Inferior parietal cortex (tissue), 1 donor: ENCODE measurements at regions not wholly inside any gene's neighbourhood (a gene's known extent, or its start where the extent isn't known, plus 50 kb on each side); places are given as distances from the start of the nearest gene placed in this dataset.

Source experiments
- DNase-seq: peaks from one replicate; pipeline ENCODE4 v3.0.0-alpha.2; 2016; ENCODE audit errors: extremely low spot score

DNA sequence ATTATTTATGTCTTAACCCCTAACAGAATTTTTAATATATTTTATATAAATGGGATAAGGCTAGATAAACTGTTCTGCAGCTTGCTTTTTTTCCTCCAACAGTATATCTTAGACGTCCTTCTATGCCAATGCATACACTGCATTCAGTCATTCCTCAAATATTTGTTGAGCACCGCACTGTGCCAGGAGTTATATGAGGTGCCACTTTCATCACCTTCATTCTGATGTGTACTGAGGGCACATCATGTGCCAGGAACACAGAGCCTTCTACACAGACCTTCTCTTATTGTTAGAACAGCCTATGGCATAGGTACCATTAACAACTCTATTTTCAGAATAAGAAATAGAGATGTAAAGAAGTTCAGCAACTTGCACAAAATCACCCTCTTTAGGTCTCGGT, 570.1 kb downstream of the CDK5RAP2 start:
- no peak for DNase-seq

DNA sequence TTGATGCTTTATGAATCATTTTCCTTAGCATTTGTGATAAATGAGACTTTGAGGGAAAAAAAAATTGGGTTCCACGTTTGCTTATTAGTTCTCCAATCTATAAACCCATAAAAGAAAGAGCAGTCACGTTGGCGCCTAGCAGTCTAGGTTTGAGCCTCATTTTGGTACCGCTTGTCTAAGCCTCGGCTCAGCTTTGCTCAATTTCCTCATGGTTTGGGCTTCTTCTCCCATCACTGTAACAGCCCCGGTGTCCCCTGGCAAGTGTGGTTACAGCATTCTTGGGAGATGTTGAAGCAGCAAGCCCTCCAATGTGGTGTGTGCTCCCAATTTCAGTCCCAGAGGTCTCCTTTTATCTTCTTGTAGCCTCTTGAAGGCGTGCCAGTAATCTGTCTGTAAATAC, 578.4 kb downstream of the CDK5RAP2 start:
- DNase-seq: no peak

DNA sequence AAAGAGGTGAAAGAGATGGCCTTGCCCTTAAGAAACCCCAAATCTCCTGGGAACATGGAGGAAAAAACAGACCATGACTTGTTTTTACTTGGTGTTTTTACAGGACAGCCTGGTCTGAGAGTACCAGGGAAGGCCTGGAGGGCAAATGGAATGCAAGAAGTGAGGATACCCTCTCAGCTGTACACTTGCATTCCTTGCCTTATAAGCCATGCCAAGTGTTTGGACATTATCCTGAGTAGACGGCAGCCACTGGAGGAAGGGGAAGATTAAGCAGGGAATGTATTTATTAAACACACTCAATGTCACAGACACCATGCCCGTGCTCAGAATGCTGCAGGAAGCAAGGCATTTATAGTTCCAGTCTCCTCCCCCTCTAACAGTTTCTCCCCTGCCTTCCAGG, 581.4 kb downstream of the CDK5RAP2 start:
- DNase-seq: no peak

DNA sequence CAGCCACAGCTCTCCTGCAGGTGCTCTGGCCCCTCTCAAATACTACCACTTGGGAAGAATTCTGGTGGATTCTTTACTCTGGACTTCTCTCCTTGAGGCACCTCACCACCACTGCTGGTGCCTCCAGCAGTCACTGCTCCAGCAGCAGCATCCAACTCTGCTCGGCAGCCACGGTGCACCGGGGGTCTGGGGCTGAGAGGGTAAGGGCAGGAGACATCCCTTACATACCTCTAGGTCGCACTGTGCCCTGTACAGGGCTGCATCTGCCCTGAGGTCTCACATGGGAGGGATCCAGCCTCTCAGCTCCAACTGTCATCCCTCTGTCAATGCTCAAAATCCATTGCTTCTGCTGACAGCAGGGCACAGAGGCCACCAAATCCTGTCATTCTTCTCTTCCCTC, 588.2 kb downstream of the CDK5RAP2 start:
- no peak for DNase-seq

DNA sequence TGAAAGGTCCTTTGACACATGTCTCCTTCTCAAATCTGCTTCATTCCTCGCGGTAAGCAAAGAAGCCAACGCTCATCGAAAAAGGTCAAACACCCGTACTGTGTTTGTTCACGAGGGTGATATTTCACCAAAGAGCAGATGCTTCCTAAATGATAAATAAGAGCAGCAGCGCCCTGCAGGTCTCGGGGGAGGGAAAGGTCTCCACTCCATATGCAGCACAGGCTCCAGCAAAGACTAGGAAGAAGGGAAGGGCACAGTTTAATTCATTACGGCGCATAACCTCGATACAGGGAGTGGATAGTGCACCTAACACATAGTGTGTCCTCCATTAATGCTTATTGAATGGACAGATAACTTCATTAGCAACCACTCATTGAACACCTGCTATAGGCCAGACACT, 593.3 kb downstream of the CDK5RAP2 start:
- no peak for DNase-seq

DNA sequence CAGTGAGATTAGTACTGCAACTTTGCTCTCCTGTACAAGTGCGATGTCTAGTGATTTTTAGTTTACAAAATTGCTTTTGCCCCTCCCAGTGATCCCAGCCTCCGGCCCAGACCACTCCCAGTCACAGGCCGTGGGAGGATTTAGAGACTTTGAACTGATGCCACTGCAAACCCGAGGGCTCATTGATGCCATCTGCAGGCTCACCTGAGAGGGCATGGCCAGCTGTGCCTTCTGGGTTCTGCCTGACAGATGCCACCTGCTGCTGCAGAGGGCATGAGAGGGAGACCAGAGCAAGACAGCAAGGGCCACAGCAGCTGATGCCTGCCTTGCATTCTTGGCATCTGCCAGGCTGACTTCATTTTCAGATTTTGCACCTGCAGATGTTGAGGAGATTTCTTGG, 593.8 kb downstream of the CDK5RAP2 start:
- DNase-seq: no peak

DNA sequence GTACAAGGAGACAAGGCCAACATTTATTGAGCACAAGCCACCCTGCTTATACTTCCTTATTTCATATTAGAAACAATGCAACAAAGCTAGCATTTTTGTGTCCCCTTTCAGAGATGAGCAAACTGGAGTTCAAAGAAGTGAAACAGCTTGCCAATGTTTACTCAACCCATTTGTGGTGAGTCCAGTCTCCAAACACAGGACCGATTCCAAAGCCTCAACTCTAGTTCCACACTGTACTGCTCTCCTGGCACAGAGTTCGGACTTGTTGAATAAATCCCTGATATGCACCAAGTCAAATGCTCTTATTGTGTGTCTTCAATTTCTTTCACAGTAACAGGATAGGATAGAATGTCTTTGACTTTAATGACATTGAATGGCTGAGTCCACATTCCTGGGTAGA, 604.8 kb upstream of the BRINP1 start:
- DNase-seq: no peak

DNA sequence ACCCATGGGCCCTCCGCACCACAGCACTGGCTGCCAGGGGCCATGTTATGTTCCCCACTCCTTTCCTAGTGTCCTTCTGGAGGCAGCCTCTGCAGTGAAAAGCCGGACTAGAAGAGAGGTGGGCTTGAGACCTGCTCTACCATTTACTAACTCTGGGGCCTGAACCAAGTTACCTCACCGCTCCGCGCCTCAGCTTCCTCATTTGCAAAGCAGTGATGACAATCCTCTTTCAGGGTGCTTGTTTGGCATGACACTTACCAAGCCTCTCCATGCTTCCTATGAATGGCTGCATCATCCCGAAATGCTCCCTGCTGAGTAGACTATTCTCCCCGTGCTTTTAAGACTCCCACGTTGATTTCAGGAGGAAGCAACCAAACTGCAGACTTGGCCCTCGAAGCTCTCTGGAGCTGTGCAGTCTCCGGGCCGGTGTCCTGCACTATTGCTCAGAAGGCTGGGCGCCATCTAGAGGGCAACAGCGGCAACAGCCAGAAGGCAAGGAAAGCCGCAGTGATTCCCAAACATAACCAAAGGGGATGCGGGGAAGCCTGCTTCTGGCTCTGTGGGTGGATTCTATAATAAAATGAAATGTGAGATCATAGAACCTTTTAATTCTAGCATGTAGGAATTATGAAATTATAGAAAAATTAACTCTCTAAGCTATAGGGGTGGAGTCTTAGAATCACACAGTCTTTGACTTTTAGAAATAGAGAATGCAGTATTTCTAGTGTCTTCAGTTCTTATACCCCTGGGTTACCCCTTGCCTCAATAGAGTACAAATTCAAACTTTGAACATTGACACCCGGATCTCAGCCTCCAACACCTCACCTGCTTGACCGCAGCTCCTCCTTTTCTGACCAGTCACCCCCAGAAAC, 599.8 kb upstream of the BRINP1 start:
- DNase-seq: peak; percentile 84

DNA sequence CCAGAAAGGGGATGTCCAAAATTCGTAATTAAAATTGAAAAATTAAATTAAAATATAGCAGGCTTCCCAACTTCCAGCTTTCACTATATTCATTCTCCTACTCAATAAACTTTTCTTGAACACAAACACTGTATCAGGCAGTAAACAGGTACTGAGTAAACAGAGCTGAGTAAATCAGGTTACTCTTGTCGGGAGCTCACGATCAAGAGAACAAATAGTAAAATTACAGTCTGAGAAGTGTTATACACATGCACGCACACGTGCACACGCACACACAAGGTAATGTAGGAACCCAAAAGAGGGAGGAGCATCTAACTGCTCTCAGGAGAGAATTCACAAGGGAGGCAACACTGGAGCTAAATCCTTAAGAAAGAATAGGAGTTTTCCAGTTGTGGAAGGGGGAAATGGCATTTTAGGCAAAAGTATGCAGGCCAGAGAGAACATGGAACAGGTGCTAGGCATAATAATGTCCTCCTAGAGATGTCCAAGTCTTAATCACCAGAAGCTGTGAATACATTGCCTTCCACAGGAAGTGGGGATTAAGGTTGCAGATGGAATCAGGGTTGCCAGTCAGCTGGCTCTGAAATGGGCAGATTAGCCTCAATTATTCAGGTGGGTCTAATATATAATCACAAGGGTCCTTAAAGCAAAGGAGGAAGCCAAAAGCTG, 598.8 kb upstream of the BRINP1 start:
- DNase-seq: no peak

DNA sequence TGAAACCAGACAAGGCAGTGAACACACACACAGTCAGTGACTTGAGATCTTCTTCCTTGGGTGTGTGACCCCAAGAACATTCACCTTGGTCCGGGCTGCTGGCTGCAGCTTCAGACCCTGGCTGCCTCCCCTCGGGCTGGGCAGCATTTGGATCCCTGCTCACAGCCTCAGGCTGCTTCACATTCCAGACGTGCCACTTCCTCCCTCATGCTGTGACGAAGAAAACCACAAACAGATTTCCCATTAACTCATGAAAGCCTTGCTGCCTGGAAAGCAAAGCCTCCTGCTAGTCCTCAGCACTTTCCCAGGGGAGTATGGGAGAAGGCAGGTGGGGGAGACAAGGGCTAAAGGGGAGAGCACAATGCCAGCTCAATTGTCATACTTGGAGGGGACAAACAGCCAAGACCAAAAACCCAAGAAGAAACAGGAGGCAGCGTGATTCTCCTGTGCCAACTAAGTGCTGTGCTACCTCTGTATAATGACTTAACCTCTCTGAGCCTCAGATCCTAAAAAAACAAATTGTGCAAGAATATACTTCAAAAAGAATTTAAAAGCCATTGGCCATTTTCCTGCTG, 594.6 kb upstream of the BRINP1 start:
- no peak for DNase-seq

DNA sequence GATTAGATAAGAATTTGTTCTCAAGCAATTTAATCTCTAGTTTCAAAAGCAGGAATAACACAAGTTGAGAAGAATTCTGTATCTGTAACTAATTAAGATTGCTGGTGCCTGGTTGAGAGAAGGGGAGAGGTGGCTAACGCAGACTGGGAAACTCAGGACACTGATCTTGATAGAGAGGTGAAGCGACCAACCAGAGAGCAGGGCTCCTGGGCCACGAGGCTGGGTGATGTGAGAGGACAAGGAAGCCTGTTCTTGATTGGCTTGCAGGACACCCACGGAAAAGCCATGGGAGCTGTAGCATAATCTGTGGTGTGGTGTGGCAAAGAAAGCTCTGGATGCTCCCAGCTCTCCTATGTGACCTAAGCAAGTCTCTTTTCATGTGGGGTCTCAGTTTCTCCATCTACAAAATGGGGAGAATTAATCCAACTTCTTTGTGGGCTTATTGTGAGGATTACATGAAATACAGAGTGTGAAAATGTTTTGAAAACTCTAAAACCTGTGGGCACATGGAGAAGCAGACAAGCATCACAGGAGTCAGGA, 594.1 kb upstream of the BRINP1 start:
- DNase-seq: no peak

DNA sequence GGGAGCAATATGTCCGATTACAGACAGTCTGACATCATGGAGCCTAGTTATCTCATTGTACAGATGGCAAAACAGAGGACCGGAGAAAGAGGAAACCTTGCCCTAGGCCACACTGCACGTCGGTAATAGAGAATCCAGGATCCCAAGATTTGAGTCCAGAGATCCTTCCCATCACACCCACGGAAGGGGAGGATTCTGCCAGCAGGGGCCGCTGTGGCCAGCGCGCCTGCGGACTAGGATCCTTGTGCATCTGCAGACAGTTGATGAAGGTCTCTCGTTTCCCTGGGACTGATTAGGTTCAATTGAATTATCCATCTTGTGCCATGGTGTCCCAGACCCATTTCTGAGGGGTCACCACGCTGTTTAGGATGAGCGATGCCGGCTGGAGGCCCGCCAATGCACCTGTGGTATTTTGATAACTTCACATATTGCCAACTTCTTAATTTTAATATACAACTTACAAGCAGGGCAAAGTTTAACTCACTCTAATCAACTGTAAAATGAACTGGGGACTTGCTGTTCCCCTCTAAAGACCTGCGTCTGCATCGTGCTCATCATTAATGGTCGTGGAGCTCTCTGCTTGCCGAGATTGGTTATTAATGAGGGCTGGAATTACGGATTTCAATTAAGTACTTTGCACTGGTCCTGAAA, 592.7 kb upstream of the BRINP1 start:
- DNase-seq: no peak

DNA sequence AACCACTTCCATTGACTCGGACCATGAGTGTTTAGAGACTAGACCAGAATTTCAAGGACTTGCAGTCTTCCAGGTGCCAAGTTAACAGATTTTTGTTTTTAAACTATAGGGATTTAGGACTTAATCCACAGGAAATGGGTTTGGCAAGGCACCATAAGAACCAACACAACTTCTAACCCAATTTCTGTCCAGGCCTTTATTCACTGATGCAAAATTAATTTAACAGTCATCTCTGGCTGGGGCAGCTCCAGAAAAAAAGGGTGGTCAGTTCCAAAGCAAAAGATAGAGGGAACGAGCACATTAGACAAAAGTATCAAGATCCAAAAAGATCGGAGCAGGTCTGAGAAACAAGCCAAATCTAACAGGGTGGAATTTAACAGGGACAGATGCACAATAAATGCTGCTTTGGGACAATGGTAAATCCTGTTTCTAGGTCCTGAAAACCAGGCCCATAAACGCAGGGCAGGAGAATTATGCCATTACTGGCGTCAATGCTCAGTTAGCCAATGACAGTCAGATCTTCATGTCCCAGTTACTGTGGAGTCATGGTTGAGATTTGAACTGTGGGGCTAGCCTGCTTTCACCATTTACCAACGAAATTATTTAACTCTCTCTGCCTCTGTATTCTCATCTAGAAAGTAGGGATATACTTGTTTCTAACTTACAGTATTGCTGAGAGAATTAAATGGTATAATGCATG, 590.8 kb upstream of the BRINP1 start:
- DNase-seq: no peak

DNA sequence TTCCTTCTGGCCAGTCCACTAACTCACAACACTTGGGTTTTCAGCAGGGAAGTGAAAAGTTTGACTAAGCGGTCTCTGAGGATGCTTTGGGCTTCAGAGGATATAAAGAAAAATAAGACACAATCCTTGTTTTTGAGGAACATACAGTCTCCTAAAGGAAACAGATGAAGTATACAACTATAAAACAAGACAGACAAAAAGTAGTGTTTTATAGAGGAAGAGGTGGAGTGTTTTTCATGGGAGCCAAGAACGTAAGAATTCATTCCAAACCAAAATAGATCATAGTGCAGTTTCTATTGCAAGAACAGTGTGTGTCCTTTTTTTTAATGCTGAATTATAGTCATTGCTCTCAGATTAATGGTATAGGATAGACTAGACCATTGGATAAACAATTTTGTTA, 586.9 kb upstream of the BRINP1 start:
- no peak for DNase-seq

DNA sequence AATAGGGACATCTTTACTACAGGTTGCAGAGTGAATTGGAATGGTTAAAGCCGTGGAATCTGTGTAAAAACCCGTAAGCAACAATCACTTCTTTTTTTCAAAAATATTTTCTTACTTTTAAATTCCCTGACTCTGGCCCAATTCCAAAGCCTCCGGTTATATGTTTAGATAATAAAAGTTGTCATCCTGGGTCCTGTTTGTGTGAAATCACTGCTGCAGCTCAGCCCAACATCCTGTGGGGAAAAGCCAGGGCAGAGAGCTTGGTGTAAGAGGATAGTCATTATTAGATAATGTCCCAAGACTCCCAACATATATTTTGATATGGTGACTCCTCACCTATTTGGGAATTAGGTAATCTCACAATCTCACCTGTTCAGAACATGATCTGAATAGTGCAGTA, 586.0 kb upstream of the BRINP1 start:
- DNase-seq: no peak

DNA sequence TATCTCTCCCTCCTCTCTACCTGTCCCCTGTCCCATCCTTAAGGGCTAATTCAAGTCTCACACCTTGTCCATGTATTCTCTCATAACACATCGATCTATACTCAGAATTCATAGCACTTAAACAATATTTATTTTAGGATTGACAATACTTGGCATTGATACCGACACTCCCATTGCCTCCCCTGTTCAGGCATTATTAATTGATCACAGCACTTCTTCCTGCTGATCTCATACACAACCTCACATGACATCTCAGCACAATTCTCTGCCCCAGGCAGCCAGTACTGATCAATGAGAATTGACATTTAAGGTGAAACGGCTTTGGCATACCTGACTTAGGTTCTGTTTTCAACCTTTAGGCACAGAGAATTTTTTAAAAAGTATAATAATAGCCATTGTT, 582.4 kb upstream of the BRINP1 start:
- DNase-seq: no peak

DNA sequence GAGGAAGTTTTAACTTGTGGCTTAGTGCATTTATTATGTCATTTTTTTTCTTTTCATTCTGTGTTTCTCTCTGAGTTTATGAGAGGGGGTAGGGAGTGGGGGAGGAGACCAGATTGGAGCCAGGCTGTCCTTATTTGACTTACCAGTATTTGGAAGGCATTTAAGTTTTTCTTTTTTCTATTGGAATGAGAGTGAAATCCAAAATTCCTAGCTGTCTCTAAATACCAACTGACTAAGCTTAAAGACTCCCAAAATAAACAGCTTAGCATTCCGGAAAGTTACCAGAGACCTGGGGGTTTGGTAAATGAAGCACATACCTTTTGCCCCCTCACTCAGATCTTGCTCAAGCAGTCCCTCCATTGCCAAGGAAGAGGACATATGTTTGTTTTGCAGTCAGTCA, 581.9 kb upstream of the BRINP1 start:
- DNase-seq: no peak

DNA sequence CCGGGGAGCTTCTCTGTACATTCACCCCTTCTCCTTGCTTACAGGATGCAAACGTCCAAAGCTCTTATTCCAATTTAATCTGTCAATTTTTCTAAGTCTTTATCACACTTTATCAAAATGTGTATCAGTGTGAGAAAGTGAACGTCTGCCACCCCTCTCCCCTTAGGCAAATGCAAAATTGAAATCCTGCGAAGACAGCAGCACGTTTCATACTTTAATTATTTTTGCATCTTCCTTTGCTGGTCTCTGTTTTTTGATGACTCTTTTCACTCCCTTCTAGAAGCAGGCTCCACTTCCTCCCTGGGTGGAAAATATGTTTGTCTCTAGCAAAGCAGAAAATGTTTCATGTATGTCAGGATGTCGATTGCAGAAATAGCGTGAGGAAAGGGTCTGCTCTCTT, 576.5 kb upstream of the BRINP1 start:
- no peak for DNase-seq

DNA sequence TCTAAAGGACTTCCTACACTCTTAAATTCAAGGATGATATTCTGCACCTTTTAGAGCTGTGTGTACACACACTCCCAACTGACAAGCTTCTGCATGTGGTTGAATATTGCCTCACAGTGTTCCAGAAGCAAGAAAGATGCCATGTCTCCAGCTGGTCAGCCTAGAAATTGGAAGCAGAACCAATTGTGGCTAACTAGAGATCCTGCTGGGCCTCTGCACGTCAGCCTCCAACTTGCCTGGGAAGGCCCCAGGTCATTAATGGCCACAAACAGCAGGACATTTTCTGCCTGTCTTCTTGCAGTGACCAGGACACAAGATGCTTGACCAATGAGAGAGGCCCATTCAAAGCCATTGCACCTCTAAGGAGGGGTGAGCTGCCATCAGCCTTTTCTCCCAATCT, 571.9 kb upstream of the BRINP1 start:
- no peak for DNase-seq

DNA sequence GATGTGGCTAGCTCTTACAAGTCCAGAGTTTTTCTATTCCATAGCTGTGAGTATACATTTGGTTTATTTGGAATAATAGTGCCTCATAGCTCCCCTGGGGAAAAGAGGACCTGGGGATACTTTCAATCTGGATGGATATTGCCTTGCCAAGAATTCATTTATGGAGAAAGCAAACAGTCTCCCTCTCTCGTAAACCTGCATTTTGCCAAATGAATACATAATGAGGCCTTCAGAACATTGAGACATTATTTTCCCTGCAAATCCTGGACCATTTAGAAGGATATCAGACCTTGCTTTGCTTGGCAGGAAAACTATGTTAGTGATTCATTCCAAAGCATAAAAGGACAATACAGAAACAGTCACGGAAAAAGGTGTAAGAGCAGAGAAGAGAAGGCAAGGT, 569.6 kb upstream of the BRINP1 start:
- no peak for DNase-seq

DNA sequence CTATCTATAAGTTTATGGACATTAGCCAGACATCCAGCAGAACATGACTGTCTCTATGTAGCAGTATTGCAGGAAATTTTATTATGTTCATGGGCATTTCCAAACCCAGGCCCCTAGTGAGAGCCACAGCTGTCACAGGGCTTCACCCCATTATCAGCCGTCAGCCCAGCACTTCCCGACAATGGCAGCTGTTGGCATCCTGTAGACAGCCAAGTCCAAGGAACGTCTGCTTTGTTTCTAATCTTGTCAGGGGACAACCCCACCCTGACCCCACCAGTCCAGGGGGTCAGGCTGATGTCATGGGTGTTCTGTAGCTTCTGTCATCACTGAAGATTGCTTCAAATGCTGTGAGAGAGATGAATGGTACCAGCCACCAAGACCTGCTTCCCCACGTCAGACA, 565.3 kb upstream of the BRINP1 start:
- no peak for DNase-seq

DNA sequence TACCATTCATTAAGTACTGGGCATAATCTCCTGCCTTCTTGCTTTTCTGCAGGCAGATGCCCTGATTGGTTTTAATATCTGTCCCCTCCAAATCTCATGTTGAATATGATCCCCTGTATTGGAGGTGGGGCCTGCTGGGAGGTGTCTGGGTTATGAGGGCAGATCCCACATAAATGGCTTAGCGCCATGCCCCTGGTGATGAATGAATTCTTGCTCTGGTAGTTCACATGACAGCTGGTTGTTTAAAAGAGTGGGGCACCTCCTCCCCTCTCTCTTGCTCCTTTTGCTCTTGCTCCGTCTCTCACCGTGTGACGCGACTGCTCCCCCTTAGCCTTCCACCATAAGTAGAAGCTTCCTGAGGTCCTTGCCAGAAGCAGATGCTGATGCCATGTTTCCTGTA, 564.0 kb upstream of the BRINP1 start:
- DNase-seq: no peak
